Endothelial cell of umbilical vein (primary cell): ENCODE measurements at regions not wholly inside any gene's neighbourhood (a gene's known extent, or its start where the extent isn't known, plus 50 kb on each side); places are given as distances from the start of the nearest gene placed in this dataset.

Experiments
- BruUV-seq: library from RNA; stranded (reverse); fragments of 400-500 nt; replicated peaks from 2 replicates; lab custom pipeline; 2021; lab: Mats Ljungman, UMichigan
- CTCF ChIA-PET: fragments of 300-600, 350-600 bp; sonication (Branson Sonifier 250); formaldehyde crosslinking; loops from one replicate; lab custom pipeline; 2021; ENCODE audit warnings: antibody characterized with exemption, inconsistent platforms; lab: Charles Lee
- POLR2A ChIA-PET: fragments of 300-600, 350-600 bp; sonication (Branson Sonifier 250); formaldehyde crosslinking; loops from one replicate; lab custom pipeline; 2021; ENCODE audit warnings: antibody characterized with exemption, inconsistent platforms; lab: Charles Lee
- DNase-seq: peaks from one replicate; pipeline ENCODE4 v3.0.0-alpha.2; 2011; ENCODE audit warnings: low read depth, low spot score
- FAIRE-seq: peaks from 2 replicates; lab custom pipeline; 2011; peaks lifted over from hg19 to GRCh38; lab: Jason Lieb, UNC
- H2AFZ ChIP-seq: 2 replicates; pipeline ENCODE4 v1.6.0; 2012; ENCODE audit warnings: low read depth, low read length, control low read depth, inconsistent platforms
- H3K27ac ChIP-seq: 2 replicates; pipeline ENCODE4 v1.5.1; 2011; ENCODE audit warnings: low read depth, mild to moderate bottlenecking, control low read depth, low read length, moderate library complexity; ENCODE audit not compliant: insufficient read depth
- H3K27me3 ChIP-seq, 2 experiments: 2 replicates each; pipeline versions ENCODE4 v1.6.0 to v1.6.1; 2011; ENCODE audit warnings: low read length in 2 of 2, mixed read lengths in 1 of 2; ENCODE audit not compliant: control insufficient read depth in 2 of 2, insufficient read depth in 2 of 2
- H3K36me3 ChIP-seq, 2 experiments: 2 replicates in 1 of 2; 3 replicates in 1 of 2; pipeline ENCODE4 v1.5.1; 2011; ENCODE audit warnings: low read length in 2 of 2, mild to moderate bottlenecking in 1 of 2, moderate library complexity in 1 of 2; ENCODE audit not compliant: control insufficient read depth in 2 of 2, insufficient read depth in 2 of 2; ENCODE audit errors: extremely low read depth in 1 of 2
- H3K4me1 ChIP-seq: 3 replicates; pipeline ENCODE4 v1.5.1; 2011; ENCODE audit warnings: mild to moderate bottlenecking, low read length; ENCODE audit not compliant: control insufficient read depth, insufficient read depth; ENCODE audit errors: extremely low read depth
- H3K4me2 ChIP-seq: 2 replicates; pipeline ENCODE4 v1.6.1; 2011; ENCODE audit warnings: low read length, control low read depth, mixed read lengths; ENCODE audit not compliant: insufficient read depth
- H3K4me3 ChIP-seq, 3 experiments: fragments of 200-600 bp in 1 of 3; sonication (generic), shearing (Covaris generic) in 1 of 3; replicated peaks in 1 of 3; 2 replicates each; pipeline ENCODE4 v1.5.1; 2011 to 2016; ENCODE audit warnings: control low read depth in 3 of 3, low read length in 3 of 3, mild to moderate bottlenecking in 2 of 3, inconsistent platforms in 1 of 3, low read depth in 1 of 3, moderate library complexity in 1 of 3; ENCODE audit not compliant: insufficient read depth in 1 of 3
- H3K79me2 ChIP-seq: 2 replicates; pipeline ENCODE4 v1.6.0; 2012; ENCODE audit warnings: low read length, inconsistent platforms; ENCODE audit not compliant: control insufficient read depth, insufficient read depth
- H3K9ac ChIP-seq: replicated peaks from 2 replicates; pipeline ENCODE3; 2011; ENCODE audit warnings: low read length, control low read depth; ENCODE audit not compliant: insufficient read depth; ENCODE audit errors: extremely low read depth
- H3K9me1 ChIP-seq: replicated peaks from 3 replicates; pipeline ENCODE4 v1.6.0; 2011; ENCODE audit warnings: mild to moderate bottlenecking, low read length; ENCODE audit not compliant: control insufficient read depth, insufficient read depth; ENCODE audit errors: extremely low read depth
- H3K9me3 ChIP-seq: replicated peaks from 2 replicates; pipeline ENCODE4 v1.5.1; 2012; ENCODE audit warnings: low read length, inconsistent platforms; ENCODE audit not compliant: control insufficient read depth, insufficient read depth
- H4K20me1 ChIP-seq: replicated peaks from 2 replicates; pipeline ENCODE3; 2011; ENCODE audit warnings: mild to moderate bottlenecking, low read length; ENCODE audit not compliant: control insufficient read depth, insufficient read depth; ENCODE audit errors: extremely low read depth
- EZH2 ChIP-seq: IDR thresholded peaks from 2 replicates; pipeline ENCODE4 v1.6.1; 2012; ENCODE audit warnings: borderline replicate concordance, low read depth, mild to moderate bottlenecking, moderate library complexity, low read length, inconsistent platforms; ENCODE audit not compliant: severe bottlenecking
- FOS ChIP-seq: IDR thresholded peaks from 2 replicates; pipeline ENCODE4 v1.6.1; 2011; ENCODE audit warnings: mild to moderate bottlenecking, low read length, moderate library complexity, borderline replicate concordance; ENCODE audit not compliant: insufficient read depth
- GATA2 ChIP-seq: IDR thresholded peaks from 2 replicates; pipeline ENCODE4 v1.7.0; 2011; ENCODE audit warnings: low read depth, mild to moderate bottlenecking, moderate library complexity, mixed read lengths, low read length; ENCODE audit not compliant: insufficient read length, insufficient read depth
- JUN ChIP-seq: IDR thresholded peaks from 2 replicates; pipeline ENCODE4 v1.6.1; 2011; ENCODE audit warnings: borderline replicate concordance, low read depth; ENCODE audit not compliant: insufficient read length, insufficient read depth
- MAX ChIP-seq: IDR thresholded peaks from 2 replicates; pipeline ENCODE4 v1.6.1; 2011; ENCODE audit not compliant: insufficient read depth, insufficient read length
- MYC ChIP-seq: IDR thresholded peaks from one replicate; pipeline ENCODE4 v1.6.1; 2011; ENCODE audit warnings: mild to moderate bottlenecking, low read depth, low read length
- POLR2A ChIP-seq: IDR thresholded peaks from 2 replicates; pipeline ENCODE4 v1.6.1; 2012; ENCODE audit warnings: low read depth, mild to moderate bottlenecking, control low read depth, low read length
- POLR2AphosphoS5 ChIP-seq: IDR thresholded peaks from 2 replicates; pipeline ENCODE4 v1.6.1; 2012; ENCODE audit warnings: low read depth, mild to moderate bottlenecking, control low read depth, low read length, moderate library complexity; ENCODE audit not compliant: insufficient read depth
- dilution Hi-C: fragments of 300-500 bp; cut with MboI; formaldehyde crosslinking; loops from one replicate; pipeline ENCODE4 v1.15.0; 2019; ENCODE audit warnings: low sequenced_read_pairs; ENCODE audit not compliant: extremely low pct_ligation_motif_present
- intact Hi-C: fragments of 100-400 bp; cut with micrococcal nuclease; formaldehyde crosslinking; loops from one replicate; pipeline ENCODE4 v1.10.0; 2022
- TF ChIP-seq, protein P1 (sequence below), 2 donors: IDR thresholded peaks; 1 replicate in 1 of 2; 2 replicates in 1 of 2; pipeline ENCODE4 v1.5.1; 2011; ENCODE audit warnings: low read length in 2 of 2, mild to moderate bottlenecking in 2 of 2, moderate library complexity in 2 of 2, control low read depth in 1 of 2, inconsistent platforms in 1 of 2, low read depth in 1 of 2; ENCODE audit not compliant: insufficient read depth in 1 of 2; ENCODE audit errors: extremely low read depth in 1 of 2

DNA sequence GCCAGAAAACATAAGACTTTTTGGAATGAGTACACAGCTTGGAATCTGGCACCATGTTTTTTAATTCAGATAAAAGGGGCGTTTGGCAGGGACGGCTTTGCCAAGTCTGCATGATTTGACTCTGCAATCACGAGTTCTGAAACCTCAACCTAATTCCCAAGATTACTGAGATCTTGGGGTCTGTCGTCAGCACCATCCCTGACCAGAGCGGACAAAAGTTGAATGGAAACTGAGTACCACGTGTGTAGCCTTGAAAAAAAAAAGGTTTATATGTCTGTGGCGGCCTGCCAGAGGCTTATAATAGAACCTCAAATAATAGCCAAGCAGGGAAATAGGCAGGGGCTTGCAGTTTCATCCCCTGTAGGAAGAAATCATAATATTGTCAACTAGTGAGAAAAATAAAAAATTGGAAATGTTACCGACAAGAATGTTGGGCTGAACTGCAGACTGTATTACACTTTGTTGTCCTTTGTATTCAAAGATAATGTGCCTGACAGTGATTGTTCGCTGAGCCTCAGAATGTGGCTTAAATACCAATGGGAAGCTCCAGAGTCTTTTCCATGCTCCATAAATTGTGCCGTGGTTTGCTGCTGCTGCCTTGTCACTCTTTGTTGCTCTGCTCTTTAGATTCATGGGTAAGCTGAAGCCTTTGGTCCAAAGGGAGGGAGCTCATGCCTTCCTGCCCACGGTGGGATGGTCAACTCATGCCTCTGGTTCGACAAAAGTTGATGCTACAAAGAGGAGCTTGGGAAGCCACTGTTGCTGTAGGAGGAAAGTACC is 118.8 kb upstream of the ARID1B start:
- Histone ChIP-seq H3K27ac (no peak overlapping the region), H4K20me1 (no peaks in the 10 kb centered on the region), H2AFZ (no peak overlapping the region), H3K9me1 (no peaks in the 10 kb centered on the region), H3K27me3 (peaks cover 8 to 10% of the 10 kb centered on the region in 2 experiments), H3K9ac (no peak overlapping the region), H3K4me1 (no peaks in the 10 kb centered on the region), H3K36me3 (no peaks in the 10 kb centered on the region), H3K4me3 (no peak overlapping the region), H3K79me2 (no peaks in the 10 kb centered on the region), H3K4me2 (no peak overlapping the region), H3K9me3 (no peaks in the 10 kb centered on the region)
- dilution Hi-C loops, result no loop called here
- ChIA-PET CTCF (interaction anchor here (0.6 to 1.2 kb wide), 2 partner anchors 13 to 169 kb away, joined by 3 to 4 read pairs; no protein-coding TSS in a partner anchor), POLR2A (no interaction called here)
- FAIRE-seq (peak; percentile 24), DNase-seq (peak; percentile 15)
- TF ChIP-seq EZH2 (no peak), MYC (no peak), FOS (no peak), MAX (no peak), POLR2A (no peak), GATA2 (no peak), JUN (no peak), POLR2AphosphoS5 (no peak)
- TF ChIP-seq, protein P1, sequence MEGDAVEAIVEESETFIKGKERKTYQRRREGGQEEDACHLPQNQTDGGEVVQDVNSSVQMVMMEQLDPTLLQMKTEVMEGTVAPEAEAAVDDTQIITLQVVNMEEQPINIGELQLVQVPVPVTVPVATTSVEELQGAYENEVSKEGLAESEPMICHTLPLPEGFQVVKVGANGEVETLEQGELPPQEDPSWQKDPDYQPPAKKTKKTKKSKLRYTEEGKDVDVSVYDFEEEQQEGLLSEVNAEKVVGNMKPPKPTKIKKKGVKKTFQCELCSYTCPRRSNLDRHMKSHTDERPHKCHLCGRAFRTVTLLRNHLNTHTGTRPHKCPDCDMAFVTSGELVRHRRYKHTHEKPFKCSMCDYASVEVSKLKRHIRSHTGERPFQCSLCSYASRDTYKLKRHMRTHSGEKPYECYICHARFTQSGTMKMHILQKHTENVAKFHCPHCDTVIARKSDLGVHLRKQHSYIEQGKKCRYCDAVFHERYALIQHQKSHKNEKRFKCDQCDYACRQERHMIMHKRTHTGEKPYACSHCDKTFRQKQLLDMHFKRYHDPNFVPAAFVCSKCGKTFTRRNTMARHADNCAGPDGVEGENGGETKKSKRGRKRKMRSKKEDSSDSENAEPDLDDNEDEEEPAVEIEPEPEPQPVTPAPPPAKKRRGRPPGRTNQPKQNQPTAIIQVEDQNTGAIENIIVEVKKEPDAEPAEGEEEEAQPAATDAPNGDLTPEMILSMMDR (IDR thresholded peaks at IDR 0.05; ENCODE audit: extremely low read depth in 1 of 2, insufficient read depth in 1 of 2, low read depth in 1 of 2, low read length in 2 of 2), result no peak
- BruUV-seq, result no TSS peak
- intact Hi-C loops, result no loop called here
